Gastroesophageal sphincter (tissue), 4 donors: ENCODE measurements at regions not wholly inside any gene's neighbourhood (a gene's known extent, or its start where the extent isn't known, plus 50 kb on each side); places are given as distances from the start of the nearest gene placed in this dataset.
"Not testable (repeated sequence)": the region's sequence is repeated elsewhere in the genome, so short reads cannot be mapped to it uniquely, and the experiment has no call there.

ENCODE experiments used
- ATAC-seq: fragments of 150-250 bp; one replicate; pipeline ENCODE4 v1.9.1; 2016; ENCODE audit warnings: mild to moderate bottlenecking, moderate library complexity
- H3K27ac ChIP-seq, 4 donors: fragments of 200-600 bp; sonication (generic) in 3 of 4; 1 replicate in 3 of 4; 2 replicates in 1 of 4; pipeline ENCODE4 v1.5.1; 2016 to 2019
- H3K27me3 ChIP-seq: fragments of 200-600 bp; sonication (generic); one replicate; pipeline ENCODE4 v1.5.1; 2019
- H3K36me3 ChIP-seq, 2 donors: fragments of 200-600 bp; sonication (generic); one replicate each; pipeline ENCODE4 v1.5.1; 2019; ENCODE audit warnings: control low read depth in 1 of 2
- H3K4me1 ChIP-seq, 3 donors: fragments of 200-600 bp; sonication (generic); 1 replicate in 2 of 3; 2 replicates in 1 of 3; pipeline ENCODE4 v1.5.1; 2016 to 2019; ENCODE audit warnings: control low read depth in 2 of 3
- H3K4me3 ChIP-seq, 2 donors: fragments of 200-600 bp; sonication (generic); one replicate each; pipeline ENCODE4 v1.5.1; 2019; ENCODE audit warnings: mild to moderate bottlenecking in 1 of 2, moderate library complexity in 1 of 2
- H3K9me3 ChIP-seq, 3 donors: fragments of 200-600 bp; sonication (generic); one replicate each; pipeline ENCODE4 v1.5.1; 2017 to 2019; ENCODE audit warnings: control low read depth in 2 of 3
- CTCF ChIP-seq, 4 experiments: fragments of 200-600 bp in 2 of 4; fragments of 450-650 bp in 2 of 4; sonication (generic) in 1 of 4; IDR thresholded peaks; one replicate each; pipeline ENCODE4 v1.5.1; 2017 to 2019; ENCODE audit warnings: antibody characterized with exemption in 4 of 4, mild to moderate bottlenecking in 2 of 4, moderate library complexity in 2 of 4
- EP300 ChIP-seq: sonication (generic); formaldehyde crosslinking; IDR thresholded peaks from one replicate; pipeline ENCODE4 v1.6.1; 2017; ENCODE audit warnings: antibody characterized with exemption, mild to moderate bottlenecking
- POLR2A ChIP-seq, 2 donors: fragments of 450-650 bp; IDR thresholded peaks; one replicate each; pipeline ENCODE4 v1.6.1; 2017; ENCODE audit warnings: antibody characterized with exemption in 2 of 2, mild to moderate bottlenecking in 2 of 2, moderate library complexity in 1 of 2
- POLR2AphosphoS5 ChIP-seq: sonication (generic); formaldehyde crosslinking; IDR thresholded peaks from one replicate; pipeline ENCODE4 v1.6.1; 2017; ENCODE audit warnings: antibody characterized with exemption
- WGBS, 2 donors: methylation state at CpG; one replicate each; pipeline ENCODE4 v1.1.5; 2018; ENCODE audit warnings: low coverage in 1 of 2; 5-methylcytosine and 5-hydroxymethylcytosine counted together

GRCh38 chr17:71765437-71765836, 355.4 kb upstream of the SOX9 start:
- Histone ChIP-seq H3K36me3 (no peaks in the 10 kb centered on the region), H3K4me3 (no peak overlapping the region), H3K4me1 (no peaks in the 10 kb centered on the region), H3K27me3 (peaks cover 3% of the 10 kb centered on the region), H3K9me3 (no peaks in the 10 kb centered on the region), H3K27ac (no peak overlapping the region)
- no peak for ATAC-seq
- TF ChIP-seq EP300: no peak
- TF ChIP-seq POLR2A (IDR thresholded peaks at IDR 0.05): no peak
- no peak for TF ChIP-seq CTCF (IDR thresholded peaks at IDR 0.05)
- no peak for TF ChIP-seq POLR2AphosphoS5
- 39 to 48% methylated on average over 2 of the region's 2 CpGs for WGBS, 2 donors

- Histone ChIP-seq H3K4me1 (no peaks in the 10 kb centered on the region), H3K4me3 (no peak overlapping the region), H3K27me3 (no peaks in the 10 kb centered on the region), H3K27ac (no peak overlapping the region), H3K9me3 (no peaks in the 10 kb centered on the region), H3K36me3 (no peaks in the 10 kb centered on the region)
- no peak for TF ChIP-seq POLR2A (IDR thresholded peaks at IDR 0.05)
- TF ChIP-seq EP300: no peak
- no peak for TF ChIP-seq CTCF (IDR thresholded peaks at IDR 0.05)
- TF ChIP-seq POLR2AphosphoS5: no peak
- WGBS, 2 donors: 59 to 60% methylated on average over 2 of the region's 2 CpGs
- no peak for ATAC-seq
Observed at GRCh38 chr17:71769850-71770249, 351.0 kb upstream of the SOX9 start.

GRCh38 chr17:71777048-71777640, 343.7 kb upstream of the SOX9 start:
- Histone ChIP-seq H3K27ac (no peak overlapping the region), H3K4me3 (no peak overlapping the region), H3K9me3 (no peaks in the 10 kb centered on the region), H3K36me3 (no peaks in the 10 kb centered on the region), H3K4me1 (no peaks in the 10 kb centered on the region), H3K27me3 (peaks cover 5% of the 10 kb centered on the region)
- WGBS, 2 donors: 86 to 87% methylated on average over 5 to 6 of the region's 6 CpGs
- ATAC-seq: no peak
- TF ChIP-seq POLR2A (IDR thresholded peaks at IDR 0.05) (no peak), EP300 (no peak), POLR2AphosphoS5 (no peak), CTCF (IDR thresholded peaks at IDR 0.05) (no peak)

GRCh38 chr17:71779482-71779881, 341.3 kb upstream of the SOX9 start:
- Histone ChIP-seq H3K4me1 (no peaks in the 10 kb centered on the region), H3K4me3 (no peak overlapping the region), H3K36me3 (no peaks in the 10 kb centered on the region), H3K27me3 (peaks cover 5% of the 10 kb centered on the region), H3K9me3 (no peaks in the 10 kb centered on the region), H3K27ac (no peak overlapping the region)
- 86 to 88% methylated on average over 3 of the region's 3 CpGs for WGBS, 2 donors
- TF ChIP-seq POLR2AphosphoS5 (no peak), POLR2A (IDR thresholded peaks at IDR 0.05) (no peak)
- ATAC-seq: no peak

- peaks cover 5% of the 10 kb centered on the region for H3K27me3 ChIP-seq
- no peak for ATAC-seq
- TF ChIP-seq POLR2A (IDR thresholded peaks at IDR 0.05) (no peak), EP300 (no peak), POLR2AphosphoS5 (no peak), CTCF (IDR thresholded peaks at IDR 0.05) (no peak)
Observed at GRCh38 chr17:71780596-71780995, 340.2 kb upstream of the SOX9 start.

GRCh38 chr17:71782021-71782420, 338.8 kb upstream of the SOX9 start:
- not testable (repeated sequence) for H3K27ac ChIP-seq, H3K36me3 ChIP-seq, H3K27me3 ChIP-seq, H3K4me3 ChIP-seq, ATAC-seq, H3K9me3 ChIP-seq, H3K4me1 ChIP-seq
- 82 to 92% methylated on average over 5 to 6 of the region's 8 CpGs for WGBS, 2 donors

More at GRCh38 chr17:71780596-71780995, 340.2 kb upstream of the SOX9 start:
- Histone ChIP-seq H3K9me3 (no peaks in the 10 kb centered on the region), H3K36me3 (no peaks in the 10 kb centered on the region), H3K4me3 (no peak overlapping the region), H3K4me1 (no peaks in the 10 kb centered on the region), H3K27ac (no peak overlapping the region)
